Loucy (cell line): ENCODE measurements at regions not wholly inside any gene's neighbourhood (a gene's known extent, or its start where the extent isn't known, plus 50 kb on each side); places are given as distances from the start of the nearest gene placed in this dataset.

Experiments
- H2AFZ ChIP-seq: fragments of 200-600 bp; sonication (generic); 2 replicates; pipeline ENCODE4 v1.6.0; 2016; ENCODE audit warnings: antibody characterized with exemption, mild to moderate bottlenecking, low read length, moderate library complexity
- H3F3A ChIP-seq: fragments of 200-600 bp; 2 replicates; pipeline ENCODE4 v1.6.0; 2016; ENCODE audit warnings: antibody characterized with exemption, low read depth, mild to moderate bottlenecking
- H3K27me3 ChIP-seq: fragments of 200-600 bp; sonication (generic); 2 replicates; pipeline ENCODE4 v1.6.1; 2014; ENCODE audit warnings: low read length, mild to moderate bottlenecking; ENCODE audit not compliant: insufficient read depth, poor library complexity, severe bottlenecking
- H3K36me3 ChIP-seq: fragments of 200-600 bp; sonication (generic); 2 replicates; pipeline ENCODE4 v1.6.1; 2016; ENCODE audit warnings: low read length; ENCODE audit not compliant: insufficient read depth
- H3K4me1 ChIP-seq: fragments of 200-600 bp; sonication (generic); 2 replicates; pipeline ENCODE4 v1.5.1; 2014; ENCODE audit warnings: low read length, mild to moderate bottlenecking; ENCODE audit not compliant: insufficient read depth, poor library complexity, severe bottlenecking
- H3K4me2 ChIP-seq: fragments of 200-600 bp; sonication (generic); 2 replicates; pipeline ENCODE4 v1.6.0; 2014; ENCODE audit warnings: antibody characterized with exemption, low read length, low read depth, mild to moderate bottlenecking; ENCODE audit not compliant: poor library complexity, severe bottlenecking
- H3K4me3 ChIP-seq: fragments of 200-600 bp; sonication (generic); 2 replicates; pipeline ENCODE4 v1.5.1; 2014; ENCODE audit warnings: low read length, mild to moderate bottlenecking, mixed read lengths; ENCODE audit not compliant: poor library complexity, severe bottlenecking
- H3K79me2 ChIP-seq: fragments of 200-600 bp; sonication (generic); 2 replicates; pipeline ENCODE4 v1.6.1; 2014; ENCODE audit warnings: low read length; ENCODE audit not compliant: insufficient read depth
- H3K9ac ChIP-seq: fragments of 200-600 bp; sonication (generic); 2 replicates; pipeline ENCODE4 v1.6.0; 2014; ENCODE audit warnings: mild to moderate bottlenecking, low read depth, low read length, moderate library complexity; ENCODE audit not compliant: poor library complexity, severe bottlenecking
- H3K9me2 ChIP-seq: fragments of 200-600 bp; sonication (generic); replicated peaks from 2 replicates; pipeline ENCODE4 v1.6.1; 2016; ENCODE audit warnings: low read depth, low read length, mixed read lengths
- H3K9me3 ChIP-seq: fragments of 200-600 bp; sonication (generic); 2 replicates; pipeline ENCODE4 v1.6.1; 2014; ENCODE audit warnings: mild to moderate bottlenecking, antibody characterized with exemption, low read length, low read depth; ENCODE audit not compliant: insufficient read depth
- H4K20me1 ChIP-seq: fragments of 200-600 bp; sonication (generic); 2 replicates; pipeline ENCODE4 v1.6.0; 2014; ENCODE audit warnings: antibody characterized with exemption, low read length, mild to moderate bottlenecking; ENCODE audit not compliant: insufficient read depth, poor library complexity, severe bottlenecking
- CTCF ChIP-seq: fragments of 200-600 bp; sonication (generic); conservative IDR thresholded peaks from 2 replicates; pipeline ENCODE4 v1.5.1; 2014; ENCODE audit warnings: mild to moderate bottlenecking, antibody characterized with exemption, low read length
- EZH2phosphoT487 ChIP-seq: fragments of 200-600 bp; IDR thresholded peaks from 2 replicates; pipeline ENCODE4 v1.6.1; 2018; ENCODE audit warnings: antibody characterized with exemption, mild to moderate bottlenecking, moderate library complexity, borderline replicate concordance

GRCh38 chr11:109869536-109869935 is 223.7 kb upstream of the ZC3H12C start:
- TF ChIP-seq EZH2phosphoT487 (no peak), CTCF (no peak)
- Histone ChIP-seq H3K36me3 (no peaks in the 10 kb centered on the region), H3K4me2 (no peak overlapping the region), H3K9me2 (no peaks in the 10 kb centered on the region), H3K4me1 (peaks cover 11% of the 10 kb centered on the region), H3K27me3 (no peaks in the 10 kb centered on the region), H3F3A (no peaks in the 10 kb centered on the region), H3K9ac (no peak overlapping the region), H2AFZ (no peak overlapping the region), H3K9me3 (no peaks in the 10 kb centered on the region), H3K4me3 (no peak overlapping the region), H3K79me2 (no peaks in the 10 kb centered on the region), H4K20me1 (no peaks in the 10 kb centered on the region)

- H3K4me2 ChIP-seq = no peak overlapping the region
Measured at GRCh38 chr11:109870297-109870696, 222.9 kb upstream of the ZC3H12C start.

GRCh38 chr11:109877043-109877442 is 216.1 kb upstream of the ZC3H12C start:
- Histone ChIP-seq H4K20me1 (no peaks in the 10 kb centered on the region), H3K9me2 (no peaks in the 10 kb centered on the region), H3K4me2 (no peak overlapping the region), H3F3A (no peaks in the 10 kb centered on the region), H3K9me3 (no peaks in the 10 kb centered on the region), H2AFZ (no peak overlapping the region), H3K27me3 (no peaks in the 10 kb centered on the region), H3K9ac (no peak overlapping the region), H3K4me3 (no peak overlapping the region), H3K36me3 (no peaks in the 10 kb centered on the region), H3K79me2 (no peaks in the 10 kb centered on the region), H3K4me1 (no peaks in the 10 kb centered on the region)
- no peak for TF ChIP-seq CTCF

More at GRCh38 chr11:109870297-109870696, 222.9 kb upstream of the ZC3H12C start:
- H3K9me2 ChIP-seq = no peaks in the 10 kb centered on the region
- TF ChIP-seq EZH2phosphoT487 (no peak), CTCF (no peak)
- no peaks in the 10 kb centered on the region for H3K27me3 ChIP-seq
- no peaks in the 10 kb centered on the region for H3K9me3 ChIP-seq
- no peak overlapping the region for H3K9ac ChIP-seq
- no peaks in the 10 kb centered on the region for H3F3A ChIP-seq
- H3K4me1 ChIP-seq = peaks cover 5% of the 10 kb centered on the region
- H3K36me3 ChIP-seq = no peaks in the 10 kb centered on the region
- H3K79me2 ChIP-seq = no peaks in the 10 kb centered on the region
- H2AFZ ChIP-seq = no peak overlapping the region
- H3K4me3 ChIP-seq = no peak overlapping the region
- H4K20me1 ChIP-seq = no peaks in the 10 kb centered on the region
